K562 (cell line): ENCODE measurements at regions not wholly inside any gene's neighbourhood (a gene's known extent, or its start where the extent isn't known, plus 50 kb on each side); places are given as distances from the start of the nearest gene placed in this dataset.

Source experiments
- CTCF ChIP-seq, 3 experiments: IDR thresholded peaks in 2 of 3; conservative IDR thresholded peaks in 1 of 3; 2 replicates each; pipeline ENCODE4 v1.5.1; 2011 to 2012; ENCODE audit warnings: low read length in 3 of 3, mild to moderate bottlenecking in 3 of 3, control low read depth in 2 of 3, improper control_type of control experiment in 1 of 3, inconsistent platforms in 1 of 3, low read depth in 1 of 3, mixed read lengths in 1 of 3, moderate library complexity in 1 of 3; ENCODE audit not compliant: insufficient read depth in 2 of 3
- MAX ChIP-seq: sonication (generic); formaldehyde crosslinking; IDR thresholded peaks from 2 replicates; pipeline ENCODE4 v1.9.0; 2022; ENCODE audit warnings: mild to moderate bottlenecking, missing genetic modification reagents
- RBM17 ChIP-seq: fragments of 200-400 bp; formaldehyde crosslinking; IDR thresholded peaks from 2 replicates; pipeline ENCODE4 v1.6.1; 2017; ENCODE audit warnings: low read depth, mild to moderate bottlenecking, low read length, borderline replicate concordance
- SIX5 ChIP-seq, 2 experiments: IDR thresholded peaks; 2 replicates each; pipeline ENCODE4 v1.6.1; 2011; ENCODE audit warnings: low read length in 2 of 2, borderline replicate concordance in 1 of 2, low read depth in 1 of 2, mild to moderate bottlenecking in 1 of 2, moderate library complexity in 1 of 2; ENCODE audit not compliant: insufficient read depth in 1 of 2
- SNAPC5 ChIP-seq: fragments of 250-450 bp; sonication (Bioruptor Pico); IDR thresholded peaks from 2 replicates; pipeline ENCODE4 v1.8.0; 2021; ENCODE audit warnings: moderate library complexity, mild to moderate bottlenecking, inconsistent platforms
- USF2 ChIP-seq: sonication (generic); formaldehyde crosslinking; IDR thresholded peaks from 2 replicates; pipeline ENCODE4 v1.5.0; 2020; ENCODE audit warnings: missing genetic modification reagents

- TF ChIP-seq CTCF (IDR thresholded peaks at IDR 0.05 in 2 of 3, conservative IDR thresholded peaks at IDR 0.05 in 1 of 3; ENCODE audit: insufficient read depth in 2 of 3, low read depth in 1 of 3, low read length in 3 of 3) (no peak), SNAPC5 (CRISPR knock-in tag) (no peak), USF2 (CRISPR knock-in tag) (no peak), MAX (CRISPR knock-in tag) (no peak), SIX5 (IDR thresholded peaks at IDR 0.05; ENCODE audit: borderline replicate concordance in 1 of 2, insufficient read depth in 1 of 2, low read depth in 1 of 2, low read length in 2 of 2) (no peak), RBM17 (no peak)
Measured at GRCh38 chr4:156515295-156515694, 456.3 kb downstream of the PDGFC start.
